ENCODE measurements at regions not wholly inside any gene's neighbourhood (a gene's known extent, or its start where the extent isn't known, plus 50 kb on each side); places are given as distances from the start of the nearest gene placed in this dataset.
"Not testable (repeated sequence)": the region's sequence is repeated elsewhere in the genome, so short reads cannot be mapped to it uniquely, and the experiment has no call there.

- POLR2A ChIA-PET: no interaction called here
These were observed 219.1 kb upstream of the TRPC7 start for GRCh38 chr5:136584474-136584873.

GRCh38 chr5:136579238-136579637, 213.9 kb upstream of the TRPC7 start:
- ChIA-PET CTCF (no interaction called here), POLR2A (no interaction called here)
- WGBS (ENCODE audit: low lambda C conversion rate): 13% methylated on average over 3 of the region's 3 CpGs
- H2AFZ ChIP-seq (ENCODE audit: low read depth): no peak overlapping the region
- no peak overlapping the region for H3K27ac ChIP-seq (ENCODE audit: low read depth in 2 of 2, low read length in 1 of 2)
- no peaks in the 10 kb centered on the region for H3K36me3 ChIP-seq (replicated peaks in 1 of 2; ENCODE audit: control insufficient read depth in 1 of 2, insufficient read depth in 2 of 2, low read length in 1 of 2)
- no peaks in the 10 kb centered on the region for H3K9me2 ChIP-seq
- H4K20me1 ChIP-seq (ENCODE audit: insufficient read depth): no peaks in the 10 kb centered on the region
- H3K79me2 ChIP-seq (ENCODE audit: insufficient read depth): no peaks in the 10 kb centered on the region
- no peaks in the 10 kb centered on the region; the same call in 1 of the 2 replicates for H3K27me3 ChIP-seq (ENCODE audit: insufficient read depth)
- no peak overlapping the region for H3K4me2 ChIP-seq
- TF ChIP-seq MXI1 (IDR thresholded peaks at IDR 0.05; ENCODE audit: low read depth, low read length): no peak
- TF ChIP-seq RAD21 (IDR thresholded peaks at IDR 0.05; ENCODE audit: low read length): no peak
- no peak for TF ChIP-seq GATA2 (CRISPR knock-in tag; IDR thresholded peaks at IDR 0.05)
- no peak for TF ChIP-seq ZBTB33 (IDR thresholded peaks at IDR 0.05; ENCODE audit: borderline replicate concordance, low read depth)
- no peak for TF ChIP-seq FOXM1 (IDR thresholded peaks at IDR 0.05; ENCODE audit: low read depth)
- TF ChIP-seq ELF1 (IDR thresholded peaks at IDR 0.05): no peak
- no peak for TF ChIP-seq JUND (IDR thresholded peaks at IDR 0.05)
- no peak overlapping the region for H3K9ac ChIP-seq
- no peaks in the 10 kb centered on the region for H3K4me1 ChIP-seq (ENCODE audit: control insufficient read depth in 1 of 2, insufficient read depth in 2 of 2, low read depth in 1 of 2, low read length in 1 of 2)
- no peak overlapping the region for H3K4me3 ChIP-seq (ENCODE audit: low read depth in 2 of 2, low read length in 1 of 2)
- no peaks in the 10 kb centered on the region for H3F3A ChIP-seq (replicated peaks; ENCODE audit: insufficient read depth)
- no peak for DNase-seq
- no peaks in the 10 kb centered on the region for H3K9me3 ChIP-seq

More at GRCh38 chr5:136584474-136584873, 219.1 kb upstream of the TRPC7 start:
- DNase-seq: no peak
- no peaks in the 10 kb centered on the region for H3K79me2 ChIP-seq (ENCODE audit: insufficient read depth)
- TF ChIP-seq FOXJ3 (CRISPR knock-in tag; IDR thresholded peaks at IDR 0.05) (no peak), CHD2 (IDR thresholded peaks at IDR 0.05; ENCODE audit: low read length, partially characterized antibody) (no peak), EP300 (IDR thresholded peaks at IDR 0.05; ENCODE audit: borderline replicate concordance in 1 of 2, low read depth in 1 of 2, low read length in 1 of 2) (no peak), USF1 (IDR thresholded peaks at IDR 0.05; ENCODE audit: borderline replicate concordance, low read depth) (no peak)
- no peaks in the 10 kb centered on the region for H3K4me1 ChIP-seq (ENCODE audit: control insufficient read depth in 1 of 2, insufficient read depth in 2 of 2, low read depth in 1 of 2, low read length in 1 of 2)
- CTCF ChIA-PET: no interaction called here
- 58% methylated on average over 4 of the region's 4 CpGs for WGBS (ENCODE audit: low lambda C conversion rate)
- H3F3A ChIP-seq (replicated peaks; ENCODE audit: insufficient read depth): no peaks in the 10 kb centered on the region
- no peaks in the 10 kb centered on the region for H4K20me1 ChIP-seq (ENCODE audit: insufficient read depth)
- H2AFZ ChIP-seq (ENCODE audit: low read depth): no peak overlapping the region
- no peak overlapping the region for H3K9ac ChIP-seq
- no peaks in the 10 kb centered on the region for H3K9me3 ChIP-seq
- H3K4me3 ChIP-seq (ENCODE audit: low read depth in 2 of 2, low read length in 1 of 2): no peak overlapping the region
- H3K9me2 ChIP-seq: no peaks in the 10 kb centered on the region
- H3K27me3 ChIP-seq (ENCODE audit: insufficient read depth): no peaks in the 10 kb centered on the region
- H3K36me3 ChIP-seq (replicated peaks in 1 of 2; ENCODE audit: control insufficient read depth in 1 of 2, insufficient read depth in 2 of 2, low read length in 1 of 2): no peaks in the 10 kb centered on the region
- no peak overlapping the region for H3K27ac ChIP-seq (ENCODE audit: low read depth in 2 of 2, low read length in 1 of 2)
- no peak overlapping the region for H3K4me2 ChIP-seq

DNA sequence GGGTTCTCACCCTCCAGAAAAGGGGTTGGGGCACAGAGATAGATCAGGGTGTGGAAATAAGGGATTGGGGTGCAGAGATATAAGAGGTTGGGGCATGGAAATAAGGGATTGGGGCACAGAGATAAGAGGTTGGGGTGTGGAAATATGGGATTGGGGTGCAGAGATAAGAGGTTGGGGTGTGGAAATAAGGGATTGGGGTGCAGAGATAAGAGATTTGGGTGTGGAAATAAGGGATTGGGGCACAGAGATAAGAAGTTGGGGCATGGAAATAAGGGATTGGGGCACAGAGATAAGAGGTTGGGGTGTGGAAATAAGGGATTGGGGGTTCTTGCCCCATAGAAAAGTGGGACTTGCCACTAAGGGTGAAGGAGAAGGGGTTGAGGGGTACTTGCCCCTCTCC, 204.5 kb upstream of the TRPC7 start:
- not testable (repeated sequence) for DNase-seq

GRCh38 chr5:136565457-136565856, 200.1 kb upstream of the TRPC7 start:
- H3K27me3 ChIP-seq (ENCODE audit: insufficient read depth); POLR2A ChIA-PET; H3K4me3 ChIP-seq (ENCODE audit: low read depth in 2 of 2, low read length in 1 of 2); H3K27ac ChIP-seq (ENCODE audit: low read depth in 2 of 2, low read length in 1 of 2); H2AFZ ChIP-seq (ENCODE audit: low read depth); H3K9me2 ChIP-seq; H4K20me1 ChIP-seq (ENCODE audit: insufficient read depth); DNase-seq; H3K4me2 ChIP-seq; H3K36me3 ChIP-seq (replicated peaks in 1 of 2; ENCODE audit: control insufficient read depth in 1 of 2, insufficient read depth in 2 of 2, low read length in 1 of 2); H3K4me1 ChIP-seq (ENCODE audit: control insufficient read depth in 1 of 2, insufficient read depth in 2 of 2, low read depth in 1 of 2, low read length in 1 of 2); H3K9ac ChIP-seq; H3K79me2 ChIP-seq (ENCODE audit: insufficient read depth); H3F3A ChIP-seq (replicated peaks; ENCODE audit: insufficient read depth); H3K9me3 ChIP-seq; CTCF ChIA-PET: not testable (repeated sequence)
- WGBS (ENCODE audit: low lambda C conversion rate): 46% methylated on average over 3 of the region's 3 CpGs

More for the DNA sequence above, 204.5 kb upstream of the TRPC7 start:
- H4K20me1 ChIP-seq (ENCODE audit: insufficient read depth); H3K4me1 ChIP-seq (ENCODE audit: control insufficient read depth in 1 of 2, insufficient read depth in 2 of 2, low read depth in 1 of 2, low read length in 1 of 2); H3K4me3 ChIP-seq (ENCODE audit: low read depth in 2 of 2, low read length in 1 of 2); H3K27me3 ChIP-seq (ENCODE audit: insufficient read depth); H3K9me3 ChIP-seq; CTCF ChIA-PET; H3K27ac ChIP-seq (ENCODE audit: low read depth in 2 of 2, low read length in 1 of 2); H3K36me3 ChIP-seq (replicated peaks in 1 of 2; ENCODE audit: control insufficient read depth in 1 of 2, insufficient read depth in 2 of 2, low read length in 1 of 2); H3K4me2 ChIP-seq; H2AFZ ChIP-seq (ENCODE audit: low read depth); H3K9me2 ChIP-seq; H3F3A ChIP-seq (replicated peaks; ENCODE audit: insufficient read depth); H3K79me2 ChIP-seq (ENCODE audit: insufficient read depth); POLR2A ChIA-PET; H3K9ac ChIP-seq: not testable (repeated sequence)

- H3K36me3 ChIP-seq (replicated peaks in 1 of 2; ENCODE audit: control insufficient read depth in 1 of 2, insufficient read depth in 2 of 2, low read length in 1 of 2); H3K79me2 ChIP-seq (ENCODE audit: insufficient read depth); POLR2A ChIA-PET; H3K9me2 ChIP-seq; DNase-seq; H3K4me3 ChIP-seq (ENCODE audit: low read depth in 2 of 2, low read length in 1 of 2); H3K4me1 ChIP-seq (ENCODE audit: control insufficient read depth in 1 of 2, insufficient read depth in 2 of 2, low read depth in 1 of 2, low read length in 1 of 2); H3K27ac ChIP-seq (ENCODE audit: low read depth in 2 of 2, low read length in 1 of 2); H3K4me2 ChIP-seq; CTCF ChIA-PET; H3F3A ChIP-seq (replicated peaks; ENCODE audit: insufficient read depth); H3K9me3 ChIP-seq; H3K27me3 ChIP-seq (ENCODE audit: insufficient read depth); H3K9ac ChIP-seq; H2AFZ ChIP-seq (ENCODE audit: low read depth); H4K20me1 ChIP-seq (ENCODE audit: insufficient read depth): not testable (repeated sequence)
- WGBS (ENCODE audit: low lambda C conversion rate): 56% methylated on average over 1 of the region's 1 CpG
These were observed 199.7 kb upstream of the TRPC7 start for GRCh38 chr5:136565050-136565449.

All from SK-N-SH (cell line).